HUDEP-2 (cell line): ENCODE measurements at regions not wholly inside any gene's neighbourhood (a gene's known extent, or its start where the extent isn't known, plus 50 kb on each side); places are given as distances from the start of the nearest gene placed in this dataset.
"Not testable (repeated sequence)": the region's sequence is repeated elsewhere in the genome, so short reads cannot be mapped to it uniquely, and the experiment has no call there.

ENCODE experiments used
- DNase-seq, 76 experiments: peaks; one replicate each; lab custom pipeline; 2025; ENCODE audit not compliant: unreplicated experiment in 76 of 76; lab: John Stamatoyannopoulos, UW

- no peak for DNase-seq
Measured at GRCh38 chr2:64908406-64908805, 80.8 kb upstream of the SLC1A4 start.

GRCh38 chr2:64910523-64910922 lies 78.7 kb upstream of the SLC1A4 start:
- DNase-seq, result peak in 1 of 76 experiments; percentile 1

- no peak for DNase-seq
Measured at GRCh38 chr2:64910972-64911433, 78.2 kb upstream of the SLC1A4 start.

- DNase-seq, result no peak
Measured at GRCh38 chr2:64913357-64913869, 75.8 kb upstream of the SLC1A4 start.

GRCh38 chr2:64914247-64914646 lies 75.0 kb upstream of the SLC1A4 start:
- no peak for DNase-seq

GRCh38 chr2:64914735-64915509 lies 74.3 kb upstream of the SLC1A4 start:
- DNase-seq, result peak in 8 of 76 experiments; percentile 8 to 54 (median 22)

- no peak for DNase-seq
Measured at GRCh38 chr2:64915510-64915900, 73.7 kb upstream of the SLC1A4 start.

GRCh38 chr2:64918220-64918886 lies 70.8 kb upstream of the SLC1A4 start:
- DNase-seq, result no peak

- DNase-seq, result no peak
Measured at GRCh38 chr2:64919261-64919660, 69.9 kb upstream of the SLC1A4 start.

GRCh38 chr2:64922482-64923384 lies 66.5 kb upstream of the SLC1A4 start:
- no peak for DNase-seq

GRCh38 chr2:64923385-64923710 lies 65.9 kb upstream of the SLC1A4 start:
- DNase-seq, result no peak

GRCh38 chr2:64924170-64924934 lies 64.8 kb upstream of the SLC1A4 start:
- no peak for DNase-seq

GRCh38 chr2:64925930-64926722 lies 63.1 kb upstream of the SLC1A4 start:
- not testable (repeated sequence) for DNase-seq

- DNase-seq, result no peak
Measured at GRCh38 chr2:64928813-64929212, 60.4 kb upstream of the SLC1A4 start.

GRCh38 chr2:64929333-64929732 lies 59.9 kb upstream of the SLC1A4 start:
- DNase-seq, result no peak

- DNase-seq, result no peak
Measured at GRCh38 chr2:64930258-64930671, 58.9 kb upstream of the SLC1A4 start.

- no peak for DNase-seq
Measured at GRCh38 chr2:64931246-64932115, 57.7 kb upstream of the SLC1A4 start.

GRCh38 chr2:64932116-64932370 lies 57.2 kb upstream of the SLC1A4 start:
- no peak for DNase-seq
